Kidney tubule cell (primary cell): ENCODE measurements at regions not wholly inside any gene's neighbourhood (a gene's known extent, or its start where the extent isn't known, plus 50 kb on each side); places are given as distances from the start of the nearest gene placed in this dataset.

Source experiments
- DNase-seq: peaks from one replicate; pipeline ENCODE4 v3.0.0-alpha.2; 2018; ENCODE audit warnings: low spot score

DNA sequence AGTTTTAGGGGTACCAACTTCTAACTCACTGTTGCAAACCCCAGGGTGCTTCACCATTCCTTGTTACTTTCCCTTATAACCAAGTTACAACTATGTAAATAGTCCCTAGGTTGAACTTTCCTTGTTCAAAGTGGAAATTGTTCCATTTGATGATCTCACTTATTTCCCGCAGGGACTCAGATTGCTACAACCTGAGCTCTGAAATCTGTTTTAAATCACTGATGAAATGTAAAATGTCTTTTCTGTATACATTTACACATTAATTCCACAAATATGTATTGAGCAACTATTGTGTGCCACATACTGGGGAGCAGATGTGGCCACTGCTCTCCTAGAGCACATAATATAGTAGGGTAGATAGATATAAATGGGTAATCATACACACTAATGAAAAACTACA is 69.1 kb upstream of the TARS1 start:
- no peak for DNase-seq

DNA sequence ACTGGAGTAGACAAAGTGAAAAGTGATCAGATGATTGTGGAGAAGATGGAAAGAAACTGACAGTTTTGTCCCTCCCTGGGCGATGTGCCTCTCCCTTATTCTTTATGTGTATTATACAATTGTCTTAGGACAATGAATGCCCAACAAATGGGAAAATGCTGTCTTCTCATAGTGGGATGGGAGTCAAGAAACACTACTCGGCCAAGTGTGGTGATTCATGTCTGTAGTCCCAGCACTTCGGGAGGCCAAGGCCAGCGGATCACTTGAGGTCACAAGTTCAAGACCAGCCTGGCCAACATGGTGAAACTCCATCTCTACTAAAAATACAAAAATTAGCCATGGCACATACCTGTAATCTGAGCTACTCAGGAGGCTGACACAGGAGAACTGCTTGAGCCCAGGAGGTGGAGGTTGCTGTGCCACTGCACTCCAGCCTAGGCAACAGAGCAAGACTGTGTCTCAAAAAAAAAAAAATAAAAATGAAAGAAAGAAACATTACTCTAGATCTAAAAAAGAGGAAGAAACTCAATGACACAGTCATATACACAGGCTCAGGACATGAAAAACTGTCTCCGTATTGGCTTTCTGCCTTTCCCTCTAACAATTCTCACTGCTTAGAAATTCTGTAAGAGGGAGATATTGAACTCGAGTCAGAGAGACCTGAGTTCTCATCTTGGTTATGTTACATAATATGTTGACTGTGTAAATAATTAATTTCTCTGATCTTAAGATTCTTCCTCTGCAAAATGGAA is 67.9 kb upstream of the TARS1 start:
- no peak for DNase-seq

DNA sequence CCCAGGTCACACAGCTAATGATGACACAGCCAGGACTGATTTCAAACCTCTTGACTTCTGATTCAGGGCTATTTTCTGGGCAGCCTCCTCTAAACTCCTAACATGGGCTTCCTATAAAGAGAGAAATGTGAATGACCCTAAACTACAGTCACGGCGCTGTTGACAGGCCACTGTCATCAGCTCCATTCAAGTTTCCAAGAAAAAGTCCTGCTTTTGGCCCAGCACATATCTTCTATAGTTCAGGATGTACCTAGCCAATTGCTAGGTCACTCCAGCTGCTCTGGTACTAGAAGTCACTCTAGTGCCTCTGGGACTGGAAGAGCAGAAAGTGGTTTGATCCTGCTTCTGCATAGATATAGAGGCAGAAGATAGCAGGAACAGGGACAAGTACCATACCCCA is 64.9 kb upstream of the TARS1 start:
- DNase-seq: no peak

DNA sequence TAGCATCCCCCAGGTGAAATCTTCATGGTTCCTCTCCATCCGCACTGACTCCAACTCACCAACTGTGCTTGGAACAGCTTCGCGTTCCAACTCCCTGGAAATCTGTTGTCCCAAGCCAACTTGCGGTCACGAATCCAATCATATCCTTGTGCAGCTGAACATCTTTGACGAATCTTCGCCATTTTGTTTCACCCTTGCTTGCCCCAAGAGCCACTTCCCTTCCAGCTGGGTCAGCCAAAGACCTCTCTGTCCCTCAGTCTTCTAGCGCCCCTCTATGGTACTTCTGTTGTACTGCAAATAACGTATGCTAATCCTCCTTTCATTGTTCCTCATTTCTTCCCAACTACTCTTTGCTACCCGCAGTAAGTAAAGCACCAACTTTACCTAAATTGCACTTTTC is 61.0 kb upstream of the TARS1 start:
- DNase-seq: peak; percentile 42

DNA sequence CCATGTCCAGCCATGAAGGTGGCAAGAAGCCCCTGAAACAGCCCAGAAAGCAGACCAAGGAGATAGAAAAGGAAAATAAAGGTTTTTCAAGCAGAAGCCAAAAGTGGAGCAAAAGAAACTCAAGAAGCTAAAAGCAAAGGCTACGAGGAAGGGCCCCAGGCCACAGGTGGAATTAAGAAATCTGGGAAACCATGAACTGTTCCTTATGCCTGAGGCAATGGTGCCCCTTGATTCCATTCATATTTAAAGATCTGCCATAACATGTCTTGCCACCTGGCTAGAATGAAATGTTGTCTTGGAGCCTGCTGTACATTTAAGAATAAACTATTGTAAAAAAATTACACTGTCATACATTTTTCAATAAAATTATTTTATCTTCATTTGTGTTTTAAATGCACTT is 59.5 kb upstream of the TARS1 start:
- DNase-seq: no peak
